H1 (cell line): ENCODE measurements at regions not wholly inside any gene's neighbourhood (a gene's known extent, or its start where the extent isn't known, plus 50 kb on each side); places are given as distances from the start of the nearest gene placed in this dataset.

Experiments used
- CTCF ChIA-PET: fragments of 300-600 bp; sonication (Branson Sonifier 250); formaldehyde crosslinking; loops from one replicate; lab custom pipeline; 2021; ENCODE audit not compliant: partially characterized antibody; lab: Charles Lee
- POLR2A ChIA-PET: fragments of 300-600 bp; sonication (Branson Sonifier 250); formaldehyde crosslinking; loops from one replicate; lab custom pipeline; 2021; ENCODE audit warnings: inconsistent platforms; ENCODE audit not compliant: partially characterized antibody; lab: Charles Lee
- DNase-seq, 2 experiments: peaks; one replicate each; pipeline versions ENCODE4 v3.0.0 to v3.0.0-alpha.2; 2010 to 2022; ENCODE audit warnings: low spot score in 2 of 2, low read depth in 1 of 2, mixed read lengths in 1 of 2
- FAIRE-seq: peaks from 2 replicates; lab custom pipeline; 2011; peaks lifted over from hg19 to GRCh38; lab: Jason Lieb, UNC
- H2AFZ ChIP-seq: 2 replicates; pipeline ENCODE4 v1.8.1; 2012; ENCODE audit warnings: low read length, inconsistent platforms
- H2AK5ac ChIP-seq: 2 replicates; pipeline ENCODE4 v1.6.1; 2013; ENCODE audit warnings: low read depth, low read length
- H2BK120ac ChIP-seq: replicated peaks from 2 replicates; pipeline ENCODE3; 2013; ENCODE audit warnings: low read depth, low read length, inconsistent platforms
- H2BK12ac ChIP-seq: 2 replicates; pipeline ENCODE4 v1.6.1; 2013; ENCODE audit warnings: low read depth, low read length
- H2BK15ac ChIP-seq: 2 replicates; pipeline ENCODE4 v1.6.1; 2013; ENCODE audit warnings: low read length
- H2BK20ac ChIP-seq: 2 replicates; pipeline ENCODE4 v1.6.1; 2013; ENCODE audit warnings: low read length
- H2BK5ac ChIP-seq: 2 replicates; pipeline ENCODE4 v1.6.1; 2013; ENCODE audit warnings: low read depth, low read length
- H3K14ac ChIP-seq: 2 replicates; pipeline ENCODE4 v1.6.1; 2013; ENCODE audit warnings: inconsistent platforms; ENCODE audit not compliant: insufficient read length
- H3K18ac ChIP-seq: 2 replicates; pipeline ENCODE4 v1.6.1; 2013; ENCODE audit warnings: low read length; ENCODE audit errors: extremely low read depth
- H3K23ac ChIP-seq: 2 replicates; pipeline ENCODE4 v1.6.1; 2013; ENCODE audit warnings: inconsistent platforms; ENCODE audit not compliant: insufficient read length
- H3K23me2 ChIP-seq: 2 replicates; pipeline ENCODE4 v1.6.1; 2013; ENCODE audit warnings: low read depth, low read length
- H3K27ac ChIP-seq: 2 replicates; pipeline ENCODE4 v1.6.1; 2011; ENCODE audit warnings: low read depth, low read length, inconsistent platforms
- H3K27me3 ChIP-seq, 4 experiments: replicated peaks in 1 of 4; 1 replicate in 1 of 4; 2 replicates in 3 of 4; pipeline versions ENCODE4 v1.6.1 to v1.8.1; 2011 to 2013; ENCODE audit warnings: low read length in 3 of 4, mild to moderate bottlenecking in 3 of 4, inconsistent platforms in 2 of 4, mixed read lengths in 2 of 4, moderate library complexity in 1 of 4; ENCODE audit not compliant: control insufficient read depth in 3 of 4, insufficient read depth in 3 of 4; ENCODE audit errors: extremely low read depth in 1 of 4
- H3K36me3 ChIP-seq, 4 experiments: 2 replicates each; pipeline versions ENCODE4 v1.6.1 to v1.8.1; 2011 to 2013; ENCODE audit warnings: mild to moderate bottlenecking in 4 of 4, low read length in 3 of 4, moderate library complexity in 2 of 4, control low read depth in 1 of 4, inconsistent platforms in 1 of 4; ENCODE audit not compliant: insufficient read depth in 4 of 4, control insufficient read depth in 2 of 4
- H3K4ac ChIP-seq: replicated peaks from 2 replicates; pipeline ENCODE3; 2013; ENCODE audit warnings: low read length, low read depth, mixed read lengths, inconsistent platforms; ENCODE audit not compliant: insufficient read length
- H3K4me1 ChIP-seq, 4 experiments: replicated peaks in 1 of 4; 1 replicate in 1 of 4; 2 replicates in 3 of 4; pipeline versions ENCODE4 v1.6.1 to v1.8.1; 2011 to 2013; ENCODE audit warnings: low read length in 3 of 4, inconsistent platforms in 2 of 4, mixed read lengths in 1 of 4; ENCODE audit not compliant: insufficient read depth in 4 of 4, control insufficient read depth in 3 of 4
- H3K4me2 ChIP-seq, 2 experiments: 2 replicates each; pipeline versions ENCODE4 v1.6.1 to v1.8.1; 2011 to 2013; ENCODE audit warnings: low read depth in 2 of 2, low read length in 2 of 2, control low read depth in 1 of 2, inconsistent platforms in 1 of 2, mild to moderate bottlenecking in 1 of 2; ENCODE audit not compliant: insufficient read depth in 1 of 2
- H3K4me3 ChIP-seq, 4 experiments: fragments of 200-600, 300-600 bp in 1 of 4; sonication (generic), shearing (Covaris generic), sonication (Bioruptor Twin) in 1 of 4; 2 replicates each; pipeline versions ENCODE4 v1.5.1 to v1.8.1; 2011 to 2016; ENCODE audit warnings: low read length in 4 of 4, low read depth in 3 of 4, control low read depth in 2 of 4, inconsistent platforms in 2 of 4, mild to moderate bottlenecking in 2 of 4, mixed read lengths in 1 of 4, moderate library complexity in 1 of 4; ENCODE audit not compliant: insufficient read depth in 2 of 4; ENCODE audit errors: extremely low read depth in 1 of 4
- H3K56ac ChIP-seq: replicated peaks from 2 replicates; pipeline ENCODE3; 2013; ENCODE audit warnings: low read depth, mild to moderate bottlenecking, mixed read lengths, low read length, inconsistent platforms; ENCODE audit not compliant: insufficient read length
- H3K79me1 ChIP-seq: 2 replicates; pipeline ENCODE4 v1.6.1; 2013; ENCODE audit warnings: low read depth, low read length, control low read depth
- H3K79me2 ChIP-seq, 2 experiments: 2 replicates each; pipeline versions ENCODE4 v1.6.1 to v1.8.1; 2012 to 2013; ENCODE audit warnings: low read length in 2 of 2, mild to moderate bottlenecking in 2 of 2, inconsistent platforms in 1 of 2; ENCODE audit not compliant: insufficient read depth in 2 of 2, control insufficient read depth in 1 of 2
- H3K9ac ChIP-seq, 4 experiments: replicated peaks in 1 of 4; 1 replicate in 1 of 4; 2 replicates in 3 of 4; pipeline versions ENCODE4 v1.6.1 to v1.8.1; 2011 to 2013; ENCODE audit warnings: low read depth in 3 of 4, low read length in 3 of 4, control low read depth in 2 of 4, mild to moderate bottlenecking in 2 of 4, moderate library complexity in 2 of 4, inconsistent platforms in 1 of 4; ENCODE audit errors: extremely low read depth in 1 of 4
- H3K9me3 ChIP-seq, 2 experiments: 2 replicates each; pipeline versions ENCODE4 v1.6.1 to v1.8.1; 2012 to 2013; ENCODE audit warnings: mild to moderate bottlenecking in 2 of 2, moderate library complexity in 2 of 2, control low read depth in 1 of 2, inconsistent platforms in 1 of 2, low read depth in 1 of 2, low read length in 1 of 2, mixed read lengths in 1 of 2; ENCODE audit not compliant: insufficient read depth in 2 of 2
- H4K20me1 ChIP-seq, 2 experiments: replicated peaks in 1 of 2; 2 replicates each; pipeline versions ENCODE3 to v1.8.1; 2011 to 2013; ENCODE audit warnings: inconsistent platforms in 2 of 2, low read length in 2 of 2, mild to moderate bottlenecking in 1 of 2; ENCODE audit not compliant: insufficient read depth in 2 of 2, control insufficient read depth in 1 of 2
- H4K5ac ChIP-seq: 2 replicates; pipeline ENCODE4 v1.6.1; 2013; ENCODE audit warnings: low read length, low read depth, mixed read lengths, inconsistent platforms; ENCODE audit not compliant: insufficient read length
- H4K8ac ChIP-seq: 2 replicates; pipeline ENCODE4 v1.8.0; 2013; ENCODE audit warnings: mild to moderate bottlenecking, moderate library complexity, low read length, inconsistent platforms; ENCODE audit not compliant: insufficient read depth; ENCODE audit errors: extremely low read depth
- H4K91ac ChIP-seq: replicated peaks from 2 replicates; pipeline ENCODE3; 2013; ENCODE audit warnings: low read length, mixed read lengths, inconsistent platforms; ENCODE audit not compliant: insufficient read length
- CHD7 ChIP-seq: fragments of 300-600 bp; sonication (generic); IDR thresholded peaks from 2 replicates; pipeline ENCODE4 v1.7.1; 2012; ENCODE audit warnings: low read length, moderate library complexity, mild to moderate bottlenecking, inconsistent platforms; ENCODE audit not compliant: insufficient replicate concordance
- WGBS, 2 experiments: shearing (Covaris generic) in 1 of 2; methylation state at CpG; one replicate each; pipeline versions ENCODE4 v1.1.6 to v1.1.7; 2013 to 2015; ENCODE audit warnings: low lambda C conversion rate in 2 of 2, mixed read lengths in 2 of 2, inconsistent platforms in 1 of 2, low coverage in 1 of 2, missing lambda C conversion rate in 1 of 2; ENCODE audit not compliant: insufficient replicate concordance in 2 of 2, insufficient coverage in 1 of 2, insufficient read length in 1 of 2; ENCODE audit errors: extremely low coverage in 1 of 2, missing lambda C conversion rate in 1 of 2; 5-methylcytosine and 5-hydroxymethylcytosine counted together

- Histone ChIP-seq H4K8ac (no peak overlapping the region), H4K20me1 (no peaks in the 10 kb centered on the region)
- CTCF ChIA-PET: interaction anchor here (0.7 to 2.5 kb wide), 5 partner anchors 9 to 741 kb away, joined by 3 to 7 read pairs (median 6); no protein-coding TSS in a partner anchor
- TF ChIP-seq CHD7: no peak
These were observed 847.2 kb downstream of the TDRD15 start for GRCh38 chr2:21970971-21971370.

More at GRCh38 chr2:21970971-21971370, 847.2 kb downstream of the TDRD15 start:
- H3K9ac ChIP-seq: no peak overlapping the region
- no peak overlapping the region for H2AFZ ChIP-seq
- H3K27me3 ChIP-seq: no peaks in the 10 kb centered on the region
- no peak overlapping the region for H4K5ac ChIP-seq
- H3K23ac ChIP-seq: no peak overlapping the region
- H3K14ac ChIP-seq: no peak overlapping the region
- H3K56ac ChIP-seq: no peak overlapping the region
- H3K23me2 ChIP-seq: no peaks in the 10 kb centered on the region
- 100% methylated on average over 2 of the region's 2 CpGs; no CpG with 5 or more reads in 1 of the 2 experiments for WGBS, 2 experiments
- H3K36me3 ChIP-seq: no peaks in the 10 kb centered on the region
- no peak overlapping the region for H3K27ac ChIP-seq
- H2BK5ac ChIP-seq: no peak overlapping the region
- DNase-seq (no peak), FAIRE-seq (no peak)
- POLR2A ChIA-PET: no interaction called here
- H3K79me2 ChIP-seq: no peaks in the 10 kb centered on the region
- H2BK20ac ChIP-seq: no peak overlapping the region
- H3K4me2 ChIP-seq: no peak overlapping the region
- no peak overlapping the region for H3K4ac ChIP-seq
- no peak overlapping the region for H2BK15ac ChIP-seq
- H3K9me3 ChIP-seq: no peaks in the 10 kb centered on the region
- H2BK120ac ChIP-seq: no peak overlapping the region
- H3K4me3 ChIP-seq: no peak overlapping the region
- no peak overlapping the region for H2AK5ac ChIP-seq
- H3K79me1 ChIP-seq: no peaks in the 10 kb centered on the region
- H3K4me1 ChIP-seq: no peaks in the 10 kb centered on the region
- H2BK12ac ChIP-seq: no peak overlapping the region
- no peak overlapping the region for H3K18ac ChIP-seq
- no peak overlapping the region for H4K91ac ChIP-seq
